ENCODE measurements at regions not wholly inside any gene's neighbourhood (a gene's known extent, or its start where the extent isn't known, plus 50 kb on each side); places are given as distances from the start of the nearest gene placed in this dataset.

- no TSS peak for BruUV-seq (replicated peaks)
- no peaks in the 10 kb centered on the region for H3K36me3 ChIP-seq (ENCODE audit: control insufficient read depth in 2 of 2, insufficient read depth in 2 of 2, low read length in 1 of 2)
- in situ Hi-C loops (cut with MboI) (no loop called here), intact Hi-C loops (cut with micrococcal nuclease; ENCODE audit: unreplicated experiment) (no loop called here)
- ChIA-PET RAD21 (ENCODE audit: unreplicated experiment) (no interaction called here), SMC1A (ENCODE audit: uncharacterized antibody, unreplicated experiment) (interaction anchor here (0.6 kb wide), 1 partner anchor 28 kb away, joined by 3 read pairs; no protein-coding TSS in a partner anchor), CTCF (no interaction called here), POLR2A (no interaction called here)
- no peaks in the 10 kb centered on the region for H3K9me3 ChIP-seq (replicated peaks; ENCODE audit: control insufficient read depth, insufficient read depth, low read length)
- WGBS (ENCODE audit: insufficient coverage, insufficient replicate concordance, low lambda C conversion rate, missing lambda C conversion rate) = 53% methylated on average over 2 of the region's 2 CpGs
- H3K4me1 ChIP-seq (ENCODE audit: control insufficient read depth, insufficient read depth, low read length) = no peaks in the 10 kb centered on the region
- H3K27ac ChIP-seq (ENCODE audit: control insufficient read depth, insufficient read depth) = no peak overlapping the region
- H4K20me1 ChIP-seq (ENCODE audit: control insufficient read depth, insufficient read depth) = no peaks in the 10 kb centered on the region
- no peak overlapping the region for H3K9ac ChIP-seq (ENCODE audit: control insufficient read depth, insufficient read depth, low read length)
- no peak overlapping the region for H3K4me3 ChIP-seq
- DNase-seq (ENCODE audit: low read depth, low spot score) (no peak), FAIRE-seq (no peak), ATAC-seq (no peak)
- no peaks in the 10 kb centered on the region for H3K79me2 ChIP-seq (ENCODE audit: control insufficient read depth, insufficient read depth, low read length)
- TF ChIP-seq RBBP5 (conservative IDR thresholded peaks at IDR 0.05) (no peak), MYC (IDR thresholded peaks at IDR 0.05; ENCODE audit: insufficient read depth, insufficient read length, insufficient replicate concordance, low read length, severe bottlenecking) (no peak), BCL3 (IDR thresholded peaks at IDR 0.05; ENCODE audit: borderline replicate concordance, insufficient read depth, low read depth, low read length, poor library complexity, severe bottlenecking) (no peak), CUX1 (IDR thresholded peaks at IDR 0.05; ENCODE audit: insufficient replicate concordance, low read depth, low read length) (no peak), BHLHE40 (IDR thresholded peaks at IDR 0.05; ENCODE audit: borderline replicate concordance in 1 of 2, low read depth in 2 of 2, low read length in 1 of 2) (no peak), SUPT20H (IDR thresholded peaks at IDR 0.05; ENCODE audit: borderline replicate concordance, control insufficient read depth, low read depth, low read length) (no peak), E2F4 (IDR thresholded peaks at IDR 0.05; ENCODE audit: low read depth, low read length) (no peak), ZZZ3 (IDR thresholded peaks at IDR 0.05; ENCODE audit: control insufficient read depth, insufficient read length, low read depth) (no peak), KAT2A (conservative IDR thresholded peaks at IDR 0.05; ENCODE audit: control insufficient read depth, low read depth, low read length) (no peak), CREB1 (IDR thresholded peaks at IDR 0.05; ENCODE audit: low read depth) (no peak)
- no peak overlapping the region for H2AFZ ChIP-seq (ENCODE audit: control insufficient read depth, low read depth, low read length)
- H3K27me3 ChIP-seq (replicated peaks in 1 of 2; ENCODE audit: control insufficient read depth in 2 of 2, insufficient read depth in 2 of 2, low read length in 1 of 2) = no peaks in the 10 kb centered on the region
- H3K4me2 ChIP-seq (ENCODE audit: control insufficient read depth, insufficient read depth) = no peak overlapping the region
Measured at GRCh38 chr6:50973464-50973863, 154.8 kb downstream of the TFAP2B start.

Data from GM12878 (cell line).